Omental fat pad (tissue), 3 donors: ENCODE measurements at regions not wholly inside any gene's neighbourhood (a gene's known extent, or its start where the extent isn't known, plus 50 kb on each side); places are given as distances from the start of the nearest gene placed in this dataset.

ENCODE experiments used
- ATAC-seq: fragments of 150-250 bp; one replicate; pipeline ENCODE4 v1.9.1; 2016; ENCODE audit warnings: mild to moderate bottlenecking, moderate library complexity; ENCODE audit not compliant: low FRiP score
- DNase-seq: peaks from one replicate; pipeline ENCODE4 v3.0.0-alpha.2; 2019; ENCODE audit warnings: low spot score
- CTCF ChIP-seq, 3 donors: fragments of 450-650 bp; IDR thresholded peaks; one replicate each; pipeline ENCODE4 v1.5.1; 2016 to 2017; ENCODE audit warnings: antibody characterized with exemption in 3 of 3, mild to moderate bottlenecking in 3 of 3, moderate library complexity in 2 of 3

GRCh38 chr21:31566611-31567010 is 92.9 kb upstream of the SOD1 start:
- no peak for ATAC-seq
- TF ChIP-seq CTCF (IDR thresholded peaks at IDR 0.05) = no peak
- DNase-seq = no peak

GRCh38 chr21:31566064-31566463 is 93.4 kb upstream of the SOD1 start:
- no peak for TF ChIP-seq CTCF (IDR thresholded peaks at IDR 0.05)
- DNase-seq = no peak
- no peak for ATAC-seq

- DNase-seq = no peak
- ATAC-seq = no peak
- no peak for TF ChIP-seq CTCF (IDR thresholded peaks at IDR 0.05)
Measured at GRCh38 chr21:31564439-31564838, 95.1 kb upstream of the SOD1 start.

GRCh38 chr21:31560479-31560878 is 99.0 kb upstream of the SOD1 start:
- TF ChIP-seq CTCF (IDR thresholded peaks at IDR 0.05) = no peak
- DNase-seq = no peak
- ATAC-seq = no peak

GRCh38 chr21:31559368-31560119 is 99.9 kb upstream of the SOD1 start:
- peak; percentile 92 for ATAC-seq
- no peak for TF ChIP-seq CTCF (IDR thresholded peaks at IDR 0.05)

GRCh38 chr21:31558962-31559367 is 100.5 kb upstream of the SOD1 start:
- peak; percentile 98 for ATAC-seq

More at GRCh38 chr21:31559368-31560119, 99.9 kb upstream of the SOD1 start:
- peak; percentile 93 for DNase-seq

More at GRCh38 chr21:31558962-31559367, 100.5 kb upstream of the SOD1 start:
- DNase-seq = peak; percentile 42
- TF ChIP-seq CTCF (IDR thresholded peaks at IDR 0.05) = no peak
